ENCODE measurements at regions not wholly inside any gene's neighbourhood (a gene's known extent, or its start where the extent isn't known, plus 50 kb on each side); places are given as distances from the start of the nearest gene placed in this dataset.

GRCh38 chr6:147023581-147023980, 180.6 kb upstream of the STXBP5 start:
- intact Hi-C loops (cut with micrococcal nuclease), result no loop called here

DNA sequence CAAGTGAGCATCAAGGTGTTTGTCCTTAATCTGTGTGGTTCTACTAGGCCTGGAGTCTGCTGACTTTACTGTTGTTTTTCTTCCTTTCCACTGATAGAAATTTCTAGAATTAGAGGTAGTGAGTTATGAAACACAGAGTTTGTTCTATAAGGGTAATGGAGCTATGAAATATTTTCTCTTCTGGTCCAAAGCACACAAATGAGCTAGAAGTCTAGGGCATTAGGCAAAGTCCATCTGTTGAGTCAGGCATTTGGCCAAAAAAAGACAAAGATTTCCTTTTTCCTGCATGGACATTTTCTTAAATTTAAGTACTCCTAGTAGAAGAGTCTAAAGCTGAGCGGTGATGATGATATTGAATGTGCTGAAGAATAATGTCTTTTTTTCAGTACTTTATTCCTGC, 174.3 kb upstream of the STXBP5 start:
- intact Hi-C loops (cut with micrococcal nuclease), result no loop called here

- intact Hi-C loops (cut with micrococcal nuclease), result no loop called here
Measured at GRCh38 chr6:147033267-147033666, 170.9 kb upstream of the STXBP5 start.

DNA sequence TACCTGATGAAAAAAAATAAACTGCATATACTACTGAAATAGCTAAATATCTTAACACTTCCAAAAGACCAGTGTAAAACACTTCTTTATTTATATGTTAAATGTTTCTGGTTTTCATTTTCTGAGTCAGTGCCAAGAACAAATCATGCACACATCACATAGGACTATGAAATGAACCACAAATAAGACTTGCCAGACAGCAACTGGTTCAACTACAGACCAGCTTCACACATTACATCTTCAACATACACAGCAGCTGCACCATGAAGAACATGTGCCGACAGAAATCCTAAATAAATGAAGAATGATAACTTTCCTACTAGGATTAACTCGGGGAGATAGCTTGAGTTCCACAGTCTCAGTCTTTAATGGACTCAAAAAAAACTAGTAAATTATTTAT, 168.3 kb upstream of the STXBP5 start:
- intact Hi-C loops (cut with micrococcal nuclease), result no loop called here

DNA sequence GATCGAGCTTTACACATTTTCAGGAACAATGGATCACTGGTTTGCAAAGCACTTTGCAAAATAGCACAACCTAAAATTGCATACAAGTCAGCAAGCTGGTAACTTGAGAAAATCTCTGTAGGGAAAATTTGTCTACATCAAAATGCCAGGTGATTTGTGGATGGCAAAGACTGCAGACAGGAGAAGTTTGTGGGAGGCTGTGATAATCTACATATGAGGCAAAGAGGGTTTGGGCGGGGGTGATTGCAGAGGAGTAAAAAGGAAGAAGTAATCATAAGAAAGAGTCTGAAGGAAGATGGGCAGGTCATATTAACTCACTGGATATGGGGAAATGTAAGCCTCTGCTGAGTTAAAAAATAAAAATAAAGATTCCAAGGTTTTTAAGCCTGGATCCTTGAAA, 166.3 kb upstream of the STXBP5 start:
- intact Hi-C loops (cut with micrococcal nuclease), result no loop called here

DNA sequence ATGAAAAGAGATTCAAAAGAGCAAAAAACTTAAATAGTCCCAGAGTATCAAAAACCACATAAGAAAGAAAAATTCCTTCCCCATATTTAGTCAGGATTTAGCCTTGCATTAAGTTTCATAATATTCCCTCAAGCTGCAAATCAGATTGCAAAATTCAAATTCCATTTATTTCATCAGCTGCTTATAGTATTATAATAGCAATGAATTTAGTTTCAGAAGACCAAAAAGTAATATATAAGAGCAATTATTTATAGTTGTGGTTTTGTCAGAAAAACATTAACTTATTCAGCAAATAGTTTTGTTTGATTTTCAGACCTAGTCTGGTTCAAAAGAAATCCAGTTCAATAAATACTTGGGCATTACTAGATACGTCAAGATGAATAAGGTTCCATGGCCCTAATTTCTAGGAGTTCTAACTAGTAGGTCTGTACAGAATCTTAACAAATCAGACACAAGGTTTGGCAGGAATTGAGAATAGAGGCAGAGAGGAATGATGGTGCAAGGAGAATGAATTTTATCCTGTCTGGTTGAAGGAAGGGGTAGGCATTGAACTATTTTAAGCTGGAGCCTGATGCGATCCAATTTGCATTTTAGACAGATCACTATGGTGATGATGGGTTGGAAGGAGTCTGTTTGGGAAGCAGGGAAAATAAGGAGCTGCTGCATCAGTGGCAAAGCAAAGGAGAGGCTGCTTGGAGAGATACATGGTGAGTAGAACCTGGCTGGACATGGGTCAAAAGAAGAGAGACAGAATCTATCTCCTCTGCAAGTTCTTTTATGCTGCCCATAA, 163.9 kb upstream of the STXBP5 start:
- intact Hi-C loops (cut with micrococcal nuclease), result no loop called here

- intact Hi-C loops (cut with micrococcal nuclease), result no loop called here
Measured at GRCh38 chr6:147042679-147043078, 161.5 kb upstream of the STXBP5 start.

GRCh38 chr6:147043994-147044477, 160.2 kb upstream of the STXBP5 start:
- intact Hi-C loops (cut with micrococcal nuclease), result no loop called here

DNA sequence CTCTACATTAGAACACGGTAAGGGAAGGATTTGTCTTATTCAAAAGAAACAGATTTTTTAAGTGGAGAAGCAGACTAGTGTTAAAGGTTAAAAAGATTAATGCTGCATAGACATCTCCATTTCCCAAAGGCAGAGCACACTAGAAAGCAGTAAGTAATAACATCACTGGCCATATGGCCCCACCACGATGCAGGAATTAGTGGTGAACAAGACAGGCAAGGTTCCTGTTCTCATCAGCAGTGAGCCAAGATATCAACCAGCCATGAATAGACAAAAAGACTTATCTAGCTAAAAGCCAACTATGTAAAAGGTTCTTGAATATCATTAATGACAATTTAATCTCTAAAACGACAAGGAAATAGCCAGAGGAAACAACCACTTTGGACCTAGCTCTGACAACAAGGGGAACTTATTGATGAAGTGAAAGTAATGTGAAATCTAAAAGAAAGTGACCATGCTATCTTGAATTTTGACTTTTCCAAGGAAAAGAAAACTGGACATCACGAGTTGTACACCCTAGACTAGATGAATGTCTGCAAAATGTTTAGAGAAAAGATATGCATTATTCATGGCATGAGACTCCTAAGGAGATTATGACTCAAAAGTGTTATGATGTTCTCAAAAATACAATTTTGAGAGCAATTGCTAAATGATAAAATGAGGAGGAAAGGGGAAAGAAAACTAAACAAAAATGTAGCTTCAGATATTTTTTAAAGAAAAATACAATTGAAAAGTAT, 157.9 kb upstream of the STXBP5 start:
- intact Hi-C loops (cut with micrococcal nuclease), result no loop called here

- intact Hi-C loops (cut with micrococcal nuclease), result no loop called here
Measured at GRCh38 chr6:147048930-147049329, 155.3 kb upstream of the STXBP5 start.

GRCh38 chr6:147053311-147053921, 150.8 kb upstream of the STXBP5 start:
- intact Hi-C loops (cut with micrococcal nuclease), result no loop called here

- intact Hi-C loops (cut with micrococcal nuclease), result no loop called here
Measured at GRCh38 chr6:147054158-147054557, 150.1 kb upstream of the STXBP5 start.

GRCh38 chr6:147054871-147055270, 149.3 kb upstream of the STXBP5 start:
- intact Hi-C loops (cut with micrococcal nuclease), result no loop called here

GRCh38 chr6:147055821-147056392, 148.3 kb upstream of the STXBP5 start:
- intact Hi-C loops (cut with micrococcal nuclease), result no loop called here

GRCh38 chr6:147057188-147057587, 147.0 kb upstream of the STXBP5 start:
- intact Hi-C loops (cut with micrococcal nuclease), result no loop called here

- intact Hi-C loops (cut with micrococcal nuclease), result no loop called here
Measured at GRCh38 chr6:147057705-147058342, 146.4 kb upstream of the STXBP5 start.

DNA sequence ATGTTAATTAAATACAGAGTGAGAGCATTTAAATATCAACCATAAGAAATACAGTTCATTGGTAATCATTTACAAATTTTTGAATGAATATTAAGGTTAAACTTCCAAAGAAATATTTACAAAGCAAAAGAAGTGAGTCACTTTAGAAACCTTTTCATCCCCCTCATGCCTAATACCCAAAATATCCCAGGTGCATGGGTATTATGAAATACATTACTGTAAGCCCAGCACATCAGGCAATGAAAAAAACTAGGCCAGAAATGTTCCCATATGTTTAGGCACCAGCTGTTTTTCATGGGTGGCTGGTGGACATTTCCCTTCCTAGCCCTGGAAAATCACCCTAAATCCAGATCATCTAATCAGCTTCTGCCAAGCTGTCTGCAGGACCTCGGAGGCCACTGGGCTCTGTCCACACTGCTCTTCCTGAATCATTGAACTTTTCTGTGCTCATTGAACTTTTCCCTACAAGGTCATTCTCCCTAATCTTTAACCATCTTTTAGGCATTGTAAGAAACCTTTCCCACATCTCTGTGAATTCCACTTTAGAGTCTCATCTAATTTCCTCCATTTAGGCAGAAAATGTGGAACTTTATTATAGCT, 145.3 kb upstream of the STXBP5 start:
- intact Hi-C loops (cut with micrococcal nuclease), result no loop called here

GRCh38 chr6:147060636-147061035, 143.6 kb upstream of the STXBP5 start:
- intact Hi-C loops (cut with micrococcal nuclease), result no loop called here

DNA sequence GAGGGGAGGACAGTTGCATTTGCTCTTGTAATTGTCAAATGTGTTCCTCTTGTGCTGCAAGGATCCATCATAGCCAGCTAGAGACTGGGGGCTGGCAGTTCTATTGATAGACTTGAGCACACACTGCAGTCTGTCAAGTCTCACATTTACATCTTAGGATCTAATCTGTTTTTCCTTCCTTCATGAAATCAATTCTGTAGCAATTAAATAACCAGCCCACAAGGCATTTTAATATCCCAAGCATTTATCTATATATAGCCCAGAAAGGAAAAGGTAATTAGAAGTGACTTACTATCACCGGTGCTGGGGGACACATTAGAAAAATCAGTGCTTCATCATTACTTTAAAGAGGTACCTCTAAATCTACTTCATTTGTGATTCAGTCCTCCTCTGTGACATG, 143.0 kb upstream of the STXBP5 start:
- intact Hi-C loops (cut with micrococcal nuclease), result no loop called here

- intact Hi-C loops (cut with micrococcal nuclease), result no loop called here
Measured at GRCh38 chr6:147063469-147064031, 140.7 kb upstream of the STXBP5 start.

- intact Hi-C loops (cut with micrococcal nuclease), result loop anchor here (5.0 kb wide), 1 partner anchor 222 kb away; no protein-coding TSS in a partner anchor
Measured at GRCh38 chr6:147065786-147066185, 138.4 kb upstream of the STXBP5 start.

All from T-helper 1 cell treated with Interleukin-12 subunit alpha and Interleukin-12 subunit beta and Interleukin-4 antibody, amounts not matched to agents 30 ng/mL and 1 ng/mL, for 36 hours (primary cell).